ENCODE measurements at regions not wholly inside any gene's neighbourhood (a gene's known extent, or its start where the extent isn't known, plus 50 kb on each side); places are given as distances from the start of the nearest gene placed in this dataset.

DNA sequence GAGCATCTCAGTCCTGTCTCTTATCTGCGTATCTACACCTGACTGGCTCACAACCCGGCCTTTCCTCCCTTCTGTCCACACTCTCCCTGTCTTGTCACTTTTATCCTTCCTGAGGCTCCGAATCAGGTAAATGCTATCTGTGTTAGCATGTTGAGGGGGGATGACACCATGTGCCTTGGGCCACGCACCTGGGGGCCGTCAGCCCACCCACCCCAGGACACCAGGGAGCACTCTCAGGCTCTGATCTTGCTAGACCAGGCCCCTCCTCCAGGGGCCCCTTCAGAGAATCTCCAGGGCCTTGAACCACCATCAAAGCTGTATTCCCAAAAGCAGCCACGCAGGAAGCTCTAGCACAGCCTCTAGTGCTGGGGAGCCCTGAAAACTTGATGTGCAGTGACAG is 278.7 kb upstream of the SHH start:
- no peak for DNase-seq

DNA sequence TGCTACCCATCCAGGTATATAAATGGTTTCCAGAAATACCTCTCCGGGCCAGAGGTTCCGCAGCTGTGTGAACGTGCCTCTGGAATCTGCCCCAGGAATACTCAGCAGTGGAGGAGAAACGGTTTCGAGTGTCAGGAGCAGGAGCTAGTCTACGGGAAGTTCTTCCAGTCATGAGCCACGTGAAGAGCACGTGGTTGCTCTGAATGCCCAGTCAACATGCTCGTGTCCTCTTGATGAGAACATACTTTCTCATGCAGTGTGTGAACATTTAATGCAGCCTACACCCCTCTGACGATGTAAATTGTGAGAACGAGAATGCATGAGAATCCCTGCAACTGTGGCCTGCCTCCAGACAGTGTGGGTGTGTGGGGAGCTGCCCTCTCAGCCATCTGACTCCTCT is 277.0 kb upstream of the SHH start:
- DNase-seq = no peak

DNA sequence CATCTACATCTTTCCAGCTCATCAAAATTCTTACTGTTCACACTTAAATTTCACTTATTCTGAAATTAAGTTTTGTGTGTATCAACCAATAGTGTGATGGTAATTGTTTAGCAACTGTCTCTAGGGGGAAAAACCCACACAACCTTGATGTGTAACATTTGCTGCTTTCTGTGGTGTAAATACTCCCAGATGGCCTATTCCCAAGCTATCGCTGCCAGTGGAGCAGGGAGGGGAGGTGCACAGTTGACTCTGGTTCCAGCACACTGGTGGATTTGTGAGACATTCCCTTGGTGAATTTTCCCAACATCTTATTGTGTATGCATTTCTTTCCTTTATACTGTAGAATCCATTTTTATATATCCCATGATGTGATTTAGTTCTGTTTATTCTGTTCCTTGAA is 275.9 kb upstream of the SHH start:
- DNase-seq = no peak

DNA sequence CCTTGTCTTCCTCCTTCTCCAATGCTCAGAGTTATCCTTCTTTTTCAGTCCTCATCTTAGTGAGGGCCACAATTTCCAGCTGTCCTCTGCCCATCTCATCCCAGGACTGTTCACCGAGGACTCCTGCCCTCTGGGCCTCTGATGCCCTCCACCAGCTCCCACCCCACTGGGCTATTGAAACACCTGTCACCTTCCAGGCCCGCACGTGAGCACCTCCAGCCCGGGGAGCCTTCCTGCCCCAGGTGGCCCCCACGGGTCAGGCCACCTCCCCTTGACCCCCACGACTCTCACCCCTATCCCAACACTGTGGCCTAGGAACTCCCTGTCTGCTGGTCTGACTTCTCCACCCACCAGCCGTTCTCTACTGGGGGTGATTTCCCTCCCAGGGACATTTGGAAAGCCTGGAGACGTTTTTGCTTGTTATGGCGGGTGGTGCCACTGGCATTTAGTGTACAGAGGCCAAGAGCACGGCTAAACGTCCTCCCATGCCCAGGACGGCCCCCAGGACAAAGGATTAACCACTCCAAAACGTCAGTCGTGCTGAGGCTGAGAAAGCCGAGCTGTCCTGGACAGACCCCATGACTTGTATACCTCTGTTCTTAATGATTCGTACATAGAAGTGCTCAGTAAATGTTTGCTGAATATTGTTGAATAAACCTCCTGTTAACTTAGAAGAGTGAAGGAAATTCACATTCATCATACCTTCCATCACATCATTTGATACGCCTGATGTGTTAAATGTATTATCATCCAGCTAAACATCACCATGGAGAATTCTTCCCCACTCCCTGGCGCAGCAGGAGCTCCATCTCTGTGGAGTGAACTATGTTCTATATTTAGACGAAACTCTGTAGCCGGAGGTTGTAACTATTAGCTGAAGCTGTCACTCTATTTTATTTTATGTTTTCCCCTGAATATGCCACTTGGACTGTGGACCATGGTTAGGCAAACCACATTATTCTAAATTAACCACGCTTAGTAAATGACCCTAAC is 270.1 kb upstream of the SHH start:
- DNase-seq = no peak

DNA sequence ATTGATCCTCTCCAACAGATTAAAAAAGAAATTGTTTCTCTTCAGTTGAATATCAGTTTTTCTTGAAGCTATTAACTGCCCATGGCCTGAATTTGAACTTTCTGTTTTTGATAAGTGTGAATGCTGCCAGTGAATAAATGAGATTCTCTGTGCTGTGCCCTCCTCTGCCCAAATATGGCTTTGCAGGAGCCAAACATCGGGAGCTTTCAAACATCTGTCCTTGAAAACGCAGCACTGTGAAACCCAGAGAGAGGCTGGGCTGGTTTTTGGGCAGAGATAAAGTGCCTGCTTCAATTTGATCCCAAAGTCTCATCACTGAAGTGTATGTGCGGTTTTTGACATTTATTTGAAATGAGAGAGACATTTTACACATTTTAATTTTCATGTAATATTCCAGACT is 268.3 kb upstream of the SHH start:
- DNase-seq = no peak

DNA sequence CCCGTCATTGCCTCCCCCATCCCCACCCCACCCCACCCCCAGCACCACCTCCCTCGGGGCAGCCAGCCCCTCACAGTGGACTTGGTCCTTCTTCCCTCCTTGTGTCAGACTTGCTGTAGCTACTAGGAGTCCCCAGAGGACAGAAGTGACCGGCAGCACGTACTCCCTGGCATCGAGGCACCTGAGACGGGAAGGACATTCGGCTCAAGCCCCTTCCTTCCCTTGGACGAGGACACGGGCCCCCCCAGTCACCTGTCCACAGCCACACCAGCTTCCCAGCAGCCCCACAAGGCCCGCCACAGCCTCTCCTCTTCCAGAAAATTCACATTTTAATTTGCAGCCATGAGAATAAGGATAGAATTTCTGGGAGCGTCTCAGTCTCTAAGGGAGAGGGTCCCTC is 267.8 kb upstream of the SHH start:
- DNase-seq = no peak

DNA sequence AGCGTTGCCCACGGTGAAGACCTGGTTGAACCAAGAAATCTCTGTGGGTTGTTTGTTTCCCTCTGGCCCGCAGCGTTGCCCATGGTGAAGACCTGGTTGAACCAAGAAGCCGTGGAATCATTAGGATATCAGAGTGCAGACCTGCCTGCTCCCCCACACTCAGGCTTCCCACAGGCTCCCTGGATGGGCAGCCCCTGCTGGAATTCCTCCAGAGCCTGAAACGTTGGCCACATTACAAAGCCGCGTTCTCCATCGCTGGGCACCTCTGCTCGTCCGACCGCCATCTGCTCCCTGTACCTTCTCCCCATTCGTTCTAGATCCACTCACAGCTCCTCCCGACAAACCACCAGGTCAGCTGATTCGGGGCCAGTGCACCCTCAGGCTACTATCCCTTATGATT is 266.9 kb upstream of the SHH start:
- no peak for DNase-seq

DNA sequence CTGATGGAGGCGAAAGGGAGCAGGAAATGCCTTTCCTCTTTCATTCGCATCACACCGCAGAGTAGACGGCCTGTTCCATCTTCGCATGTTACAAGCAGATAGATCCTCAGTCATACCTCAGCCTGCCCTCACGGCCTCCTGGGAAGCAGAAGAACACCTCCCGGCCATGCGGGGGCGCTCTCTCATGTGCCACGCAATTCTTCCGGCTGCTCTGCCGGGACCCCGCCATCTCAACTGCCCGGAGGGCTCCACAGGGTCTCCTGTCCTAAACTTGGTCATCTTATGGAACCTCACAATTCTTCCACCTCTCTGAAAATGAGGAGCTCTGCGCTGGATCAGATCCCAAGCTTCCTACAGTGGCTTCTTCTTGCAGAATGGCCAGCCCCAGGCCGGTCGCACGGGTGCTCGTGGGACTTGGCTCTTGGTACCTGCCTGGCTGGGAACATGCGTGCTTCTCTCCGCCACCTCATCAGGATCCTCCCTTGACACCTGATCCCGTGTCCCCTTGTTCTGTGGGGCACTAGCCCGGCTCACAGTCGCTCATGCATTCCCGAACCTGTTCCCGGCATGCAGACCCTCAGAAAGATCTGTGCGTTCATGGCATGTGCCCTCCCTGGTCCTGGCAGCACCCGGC is 262.8 kb upstream of the SHH start:
- no peak for DNase-seq

DNA sequence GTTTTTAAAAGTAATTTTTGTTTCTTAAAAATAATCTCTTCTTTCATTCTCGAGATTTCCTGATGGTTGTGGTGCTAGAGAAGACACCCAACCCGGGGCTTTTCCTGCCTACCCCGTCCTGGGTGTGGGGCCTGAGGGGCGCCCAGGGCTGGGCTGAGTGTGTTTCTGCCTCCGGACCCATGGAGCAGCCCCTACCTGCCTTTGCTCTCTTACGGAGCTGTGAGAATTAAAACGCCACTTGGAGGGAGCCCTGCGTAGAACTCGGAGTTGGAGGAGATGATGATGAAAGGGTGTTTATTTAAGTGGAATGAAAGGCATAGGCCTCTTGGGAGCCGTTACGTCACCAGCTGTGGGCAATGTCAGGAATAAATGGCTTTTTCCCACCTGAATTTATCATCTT is 261.8 kb upstream of the SHH start:
- no peak for DNase-seq

DNA sequence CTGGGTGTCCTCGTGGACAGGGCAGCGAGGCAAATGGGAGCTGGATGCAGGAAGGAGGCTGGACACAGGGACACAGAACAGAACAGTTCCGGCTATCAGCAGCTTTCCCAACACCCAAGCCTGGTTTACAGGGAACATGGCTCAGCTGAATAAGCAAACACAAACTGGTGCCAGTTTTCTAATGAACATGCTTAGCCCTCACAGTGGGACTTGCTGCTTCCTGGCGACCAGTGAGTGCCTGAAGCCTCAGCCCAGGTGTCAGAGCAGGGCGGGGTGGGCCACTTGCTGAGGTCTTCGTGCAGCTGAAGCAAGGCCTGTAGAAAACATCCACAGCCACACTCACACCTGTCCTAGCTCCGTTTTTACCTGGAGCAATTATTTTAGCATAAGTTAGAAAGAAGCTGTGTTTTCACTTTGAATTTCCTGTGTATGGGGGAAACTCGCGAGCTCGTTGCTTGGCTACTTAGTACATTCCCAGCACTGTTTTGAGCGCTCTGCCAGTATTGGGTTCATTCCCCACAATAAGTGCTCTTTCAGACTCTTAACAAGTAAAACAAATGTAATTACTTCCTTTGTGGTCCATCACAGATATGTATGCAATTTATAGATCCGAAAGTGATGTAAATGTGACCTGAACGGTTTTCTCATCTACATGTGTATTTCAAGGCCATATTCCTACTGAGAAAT is 261.2 kb upstream of the SHH start:
- no peak for DNase-seq

DNA sequence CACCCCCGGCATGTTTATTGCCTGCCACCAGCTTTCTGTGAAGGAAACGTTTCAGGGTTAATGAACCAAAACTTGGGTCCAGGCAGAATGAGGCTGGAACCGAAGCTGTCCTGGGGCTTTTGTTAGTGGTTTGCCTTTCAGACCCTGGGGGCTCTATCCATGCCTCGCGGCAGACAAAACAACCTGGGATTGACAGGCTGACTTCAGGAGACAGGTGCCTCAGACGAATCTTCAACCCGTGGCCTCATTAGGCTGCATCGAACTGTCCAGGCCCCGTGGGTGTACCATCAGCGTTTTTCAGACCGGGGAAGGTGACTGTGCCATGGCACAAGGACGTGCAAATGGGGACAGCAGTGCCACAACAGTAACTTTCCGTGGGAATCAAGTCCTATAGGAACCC is 259.3 kb upstream of the SHH start:
- DNase-seq = no peak

DNA sequence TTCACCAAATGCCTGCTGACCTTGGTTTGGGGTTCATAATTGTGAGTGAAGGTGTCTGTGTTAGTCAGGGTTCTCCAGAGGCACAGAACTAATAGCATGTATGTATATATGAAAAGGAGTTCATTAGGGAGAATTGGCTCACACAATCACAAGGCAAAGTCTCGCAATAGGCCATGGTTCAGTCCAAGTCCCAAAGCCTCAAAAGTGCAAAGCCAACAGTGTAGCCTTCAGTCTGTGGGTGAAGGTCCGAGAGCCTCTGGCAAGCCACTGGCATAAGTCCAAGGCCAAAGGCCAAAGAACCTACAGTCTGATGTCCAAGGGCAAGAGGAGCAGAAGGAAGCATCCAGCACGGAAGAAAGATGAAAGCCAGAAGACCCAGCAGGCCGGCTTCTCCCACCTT is 257.6 kb upstream of the SHH start:
- DNase-seq = no peak

DNA sequence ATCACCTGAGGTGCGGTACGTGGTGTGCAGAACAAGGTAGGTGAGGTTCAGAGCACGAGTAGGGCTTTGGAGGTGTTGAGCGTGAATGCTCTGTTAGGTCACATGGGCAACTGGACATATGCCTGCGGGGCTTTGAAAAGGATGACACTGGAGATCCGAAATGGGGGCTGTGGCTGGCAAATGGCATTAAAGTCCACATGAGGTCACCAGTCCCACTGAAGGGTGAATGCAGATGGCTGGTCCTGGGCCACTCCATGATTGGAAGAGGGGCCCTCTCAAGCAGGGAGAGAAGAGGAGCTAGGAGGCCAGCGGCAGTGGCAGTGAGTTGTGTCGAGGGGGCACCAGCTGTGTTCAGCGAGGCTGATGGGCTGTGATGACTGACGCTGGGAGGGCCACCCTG is 254.9 kb upstream of the SHH start:
- DNase-seq = no peak

DNA sequence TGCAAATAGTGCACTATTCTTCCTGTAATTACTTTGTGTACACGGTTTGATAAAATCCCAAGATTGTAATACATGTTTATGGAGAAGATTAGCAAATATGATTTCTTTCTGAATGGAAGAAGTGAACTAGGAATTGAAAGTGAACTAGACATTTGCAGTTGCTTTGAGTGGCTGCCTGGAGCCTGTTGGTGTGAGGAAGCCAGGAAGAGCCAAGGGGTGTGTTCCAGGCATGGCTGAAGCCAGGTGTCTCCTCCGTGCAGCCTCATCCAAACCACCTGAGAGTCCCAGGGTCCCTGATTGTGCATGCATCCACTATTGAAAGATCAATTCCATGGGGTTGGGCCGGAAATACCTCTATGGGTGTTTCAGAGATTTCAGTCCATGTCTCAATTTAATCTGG is 253.1 kb upstream of the SHH start:
- no peak for DNase-seq

DNA sequence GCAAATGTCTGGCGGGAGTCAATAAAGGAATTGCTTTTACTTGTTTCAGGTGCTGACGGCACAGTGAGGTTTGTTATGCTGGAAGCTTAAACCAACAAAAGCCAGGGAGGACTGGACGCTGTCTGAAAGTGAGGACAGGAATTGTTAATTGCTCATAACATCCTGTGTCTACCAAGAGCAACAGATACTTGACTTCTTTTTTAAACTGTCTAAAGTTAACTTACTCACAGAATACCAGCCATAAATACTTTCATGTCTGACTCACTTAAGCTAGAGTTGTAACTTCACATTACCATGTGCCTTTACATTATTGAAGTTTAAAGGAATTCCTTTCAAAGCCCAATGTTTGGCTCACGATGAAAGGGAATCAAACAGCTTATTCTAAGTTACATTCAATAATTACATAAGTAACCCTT is 252.7 kb upstream of the SHH start:
- DNase-seq = no peak

DNA sequence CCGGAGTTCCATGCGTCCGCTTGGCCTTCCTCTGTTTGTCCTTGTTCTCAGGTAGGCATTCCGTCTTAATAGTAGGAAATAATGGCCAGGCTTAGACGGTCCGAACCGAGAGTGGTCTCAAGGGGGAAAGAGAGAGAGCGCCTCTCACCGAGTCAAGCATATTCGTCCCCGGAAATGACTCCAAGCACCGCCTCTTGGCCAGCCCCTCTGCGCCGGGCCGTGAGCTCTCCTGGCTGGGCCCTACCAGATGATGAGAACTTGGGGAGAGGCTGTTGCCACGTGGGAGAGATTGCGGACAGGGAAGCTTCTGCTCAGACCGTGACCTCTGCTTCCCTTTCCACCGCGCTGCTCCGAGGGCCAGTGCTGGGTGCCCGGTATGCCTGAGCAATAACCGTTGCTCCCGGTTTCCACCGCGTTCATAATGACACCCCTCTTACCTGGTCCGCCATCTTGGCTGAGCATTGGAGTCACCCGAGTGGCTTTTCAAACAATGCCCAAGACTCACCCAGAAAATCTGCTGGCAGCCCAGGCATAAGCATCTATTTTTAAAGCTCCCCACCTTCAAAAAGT is 251.1 kb upstream of the SHH start:
- DNase-seq = no peak

DNA sequence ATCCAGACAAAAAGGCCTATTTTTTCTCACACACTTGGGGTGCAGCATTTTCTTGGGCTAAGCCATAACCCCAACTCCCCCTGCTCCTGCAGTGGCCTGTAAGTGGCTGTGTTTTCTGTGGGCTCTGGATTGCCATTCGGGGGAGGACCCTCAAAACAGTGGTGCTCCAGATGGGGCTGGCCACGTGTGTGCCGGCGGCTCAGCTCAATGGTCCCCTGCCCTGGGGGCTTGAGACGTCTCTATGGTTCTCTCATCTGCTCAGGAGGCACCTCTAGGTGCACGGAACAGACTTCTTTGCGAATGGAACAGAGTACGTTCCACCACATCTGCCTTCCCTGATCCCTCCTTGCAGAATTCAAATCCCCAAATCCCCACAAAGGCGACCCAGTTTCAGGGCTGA is 250.0 kb upstream of the SHH start:
- no peak for DNase-seq

DNA sequence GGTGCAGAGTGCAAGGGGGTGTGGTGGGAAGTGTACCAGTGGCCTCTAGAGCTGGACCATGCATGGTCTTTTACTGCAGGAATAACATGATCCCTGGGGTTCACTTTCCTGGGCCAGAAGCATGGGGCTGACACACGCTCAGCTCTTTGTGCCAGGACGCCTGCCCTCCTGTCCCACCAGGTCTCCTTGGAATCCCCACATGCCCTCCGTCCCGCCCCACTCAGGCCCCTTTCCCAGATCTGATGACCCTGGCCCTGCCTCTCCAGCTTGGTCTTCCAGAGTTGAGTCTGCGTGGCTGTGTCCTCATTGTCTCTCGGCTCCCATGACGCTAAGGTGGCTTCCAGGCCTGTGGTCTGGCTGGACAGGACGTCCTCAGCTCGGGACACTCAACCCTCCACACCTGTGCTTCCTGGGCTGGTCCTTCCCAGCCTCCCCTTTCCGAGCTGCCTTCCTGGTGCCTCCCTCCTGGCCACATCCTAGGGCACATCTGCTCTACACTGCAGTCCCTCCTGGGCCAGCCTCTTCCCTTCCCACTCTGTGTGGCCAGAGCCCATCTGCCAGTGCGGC is 249.5 kb upstream of the SHH start:
- DNase-seq = no peak

DNA sequence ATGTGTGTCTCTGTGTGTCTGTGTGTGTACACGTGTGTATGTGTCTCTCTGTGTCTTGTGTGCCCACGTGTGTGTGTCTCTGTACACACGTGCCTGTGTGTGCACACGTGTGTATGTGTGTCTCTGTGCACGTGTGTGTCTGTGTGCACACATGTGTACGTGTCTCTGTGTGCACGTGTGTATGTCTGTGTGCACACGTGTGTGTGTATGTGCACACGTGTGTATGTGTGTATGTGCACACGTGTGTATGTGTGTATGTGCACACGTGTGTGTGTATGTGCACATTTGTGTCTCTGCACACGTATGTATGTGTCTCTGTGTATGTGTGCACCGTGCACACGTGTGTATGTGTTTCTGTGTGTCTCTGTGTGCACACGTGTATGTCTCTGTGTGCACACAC is 248.7 kb upstream of the SHH start:
- no peak for DNase-seq

DNA sequence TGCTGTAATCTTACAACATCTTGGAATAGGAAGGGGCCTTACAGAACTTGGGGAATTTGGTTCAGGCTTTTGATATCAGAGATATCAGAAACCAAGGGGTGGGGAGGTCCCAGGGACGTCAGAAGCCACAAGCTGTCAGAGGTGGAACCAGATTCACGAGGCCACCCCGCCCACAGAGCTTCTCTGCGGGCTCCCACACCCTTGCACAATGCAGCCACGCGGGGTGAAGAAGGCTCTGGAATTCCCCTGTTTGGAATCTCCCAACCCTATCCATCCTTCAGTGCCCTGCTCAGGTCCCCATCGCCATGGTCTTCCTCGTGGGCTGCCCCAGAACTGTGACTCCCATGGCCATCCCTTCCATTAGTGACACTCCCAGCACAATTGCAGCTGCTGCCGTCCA is 247.1 kb upstream of the SHH start:
- DNase-seq = no peak

DNA sequence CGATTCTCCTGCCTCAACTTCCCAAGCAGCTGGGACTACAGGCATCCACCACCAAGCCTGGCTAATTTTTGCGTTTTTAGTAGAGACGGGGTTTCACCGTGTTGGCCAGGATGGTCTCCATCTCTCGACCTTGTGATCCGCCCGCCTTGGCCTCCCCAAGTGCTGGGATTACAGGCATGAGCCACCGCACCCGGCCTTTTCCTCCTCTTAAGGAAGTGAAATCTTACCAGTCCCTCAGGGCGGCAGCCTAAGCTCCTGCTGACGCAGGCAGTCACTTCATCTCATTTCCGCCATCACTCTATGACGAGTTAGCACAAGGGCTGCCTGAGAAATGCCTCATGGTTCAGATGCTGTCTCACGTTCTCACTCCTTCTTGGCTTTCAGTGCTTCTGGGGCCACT is 246.0 kb upstream of the SHH start:
- no peak for DNase-seq

DNA sequence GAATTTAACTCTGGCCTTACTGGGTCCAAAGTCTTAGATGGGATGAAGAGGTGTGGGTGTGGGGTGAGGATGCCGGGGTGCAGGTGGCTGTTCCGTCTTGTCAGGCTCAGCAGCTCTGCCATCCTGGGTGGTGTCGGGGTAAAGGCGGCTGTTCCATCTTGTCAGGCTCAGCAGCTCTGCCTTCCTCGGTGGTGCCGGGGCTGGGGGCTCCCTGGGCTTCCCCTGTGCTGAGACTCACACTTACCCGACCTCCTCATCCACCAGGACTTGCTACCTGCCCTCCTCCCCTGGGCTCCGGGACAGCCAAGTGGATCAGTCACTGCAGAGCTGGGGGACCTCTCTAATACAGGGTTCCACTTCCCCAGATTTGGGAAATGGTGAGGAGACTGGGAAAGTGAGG is 244.3 kb upstream of the SHH start:
- no peak for DNase-seq

DNA sequence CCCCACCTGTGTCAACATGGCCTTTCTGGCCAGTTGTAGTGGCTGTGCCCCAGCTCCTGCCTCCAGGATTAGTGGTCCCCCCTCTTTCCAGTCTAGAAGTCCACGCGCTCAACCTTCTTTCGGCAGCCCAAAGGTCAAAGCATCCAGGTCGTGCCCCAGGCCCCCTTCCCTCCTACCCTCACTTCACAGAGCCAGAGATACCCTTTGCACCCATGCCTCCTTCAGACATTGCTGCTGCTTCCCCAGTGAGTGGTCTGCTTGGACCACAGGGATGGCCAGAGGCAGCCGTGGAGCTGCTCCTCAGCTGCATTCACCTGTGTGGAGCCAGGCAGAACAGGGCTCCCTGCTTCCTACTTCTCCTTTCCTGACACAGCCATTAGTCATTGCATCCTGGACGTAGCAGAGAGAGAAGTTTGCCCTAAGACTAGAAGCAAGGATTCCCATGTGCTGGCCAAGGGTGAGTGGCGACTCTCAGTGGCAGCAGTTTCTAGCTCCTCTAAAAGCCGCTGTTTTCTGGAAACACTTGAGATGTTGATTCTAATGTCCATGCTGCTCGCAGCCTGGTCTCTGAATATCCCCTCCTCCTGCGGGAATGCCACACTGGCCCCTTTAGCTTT is 243.1 kb upstream of the SHH start:
- DNase-seq = no peak
